Mesenchymal stem cell (in vitro differentiated cells and primary cell): ENCODE measurements at regions not wholly inside any gene's neighbourhood (a gene's known extent, or its start where the extent isn't known, plus 50 kb on each side); places are given as distances from the start of the nearest gene placed in this dataset.

ENCODE experiments used
- DNase-seq: peaks from one replicate; pipeline ENCODE4 v3.0.0-alpha.2; 2013
- H2AFZ ChIP-seq: one replicate; pipeline ENCODE4 v1.6.1; 2013; ENCODE audit warnings: low read depth, mild to moderate bottlenecking, control low read depth, inconsistent platforms, low read length, moderate library complexity
- H2AK5ac ChIP-seq: 2 replicates; pipeline ENCODE4 v1.6.1; 2013; ENCODE audit warnings: low read length, moderate library complexity, mild to moderate bottlenecking, inconsistent platforms; ENCODE audit not compliant: severe bottlenecking
- H2BK120ac ChIP-seq: one replicate; pipeline ENCODE4 v1.6.1; 2013; ENCODE audit warnings: low read depth, mild to moderate bottlenecking, inconsistent platforms, low read length, moderate library complexity
- H2BK12ac ChIP-seq, 2 experiments: one replicate each; pipeline ENCODE4 v1.6.1; 2013; ENCODE audit warnings: inconsistent platforms in 2 of 2, low read length in 2 of 2, mild to moderate bottlenecking in 2 of 2, moderate library complexity in 2 of 2, control low read depth in 1 of 2
- H2BK15ac ChIP-seq: one replicate; pipeline ENCODE4 v1.6.1; 2013; ENCODE audit warnings: mild to moderate bottlenecking, low read depth, inconsistent platforms; ENCODE audit not compliant: poor library complexity, severe bottlenecking
- H2BK5ac ChIP-seq: 2 replicates; pipeline ENCODE4 v1.6.1; 2013; ENCODE audit warnings: low read depth, mild to moderate bottlenecking, low read length, control low read depth, inconsistent platforms; ENCODE audit not compliant: poor library complexity, severe bottlenecking
- H3K14ac ChIP-seq, 2 experiments: one replicate each; pipeline ENCODE4 v1.6.1; 2013; ENCODE audit warnings: inconsistent platforms in 2 of 2, low read length in 2 of 2, control low read depth in 1 of 2, mild to moderate bottlenecking in 1 of 2, moderate library complexity in 1 of 2
- H3K18ac ChIP-seq, 2 experiments: one replicate each; pipeline ENCODE4 v1.6.1; 2013; ENCODE audit warnings: inconsistent platforms in 2 of 2, low read length in 2 of 2, control low read depth in 1 of 2, low read depth in 1 of 2, mild to moderate bottlenecking in 1 of 2
- H3K23ac ChIP-seq, 2 experiments: one replicate each; pipeline ENCODE4 v1.6.1; 2013; ENCODE audit warnings: inconsistent platforms in 2 of 2, low read length in 2 of 2, mild to moderate bottlenecking in 2 of 2, moderate library complexity in 2 of 2, control low read depth in 1 of 2
- H3K27ac ChIP-seq: 2 replicates; pipeline ENCODE4 v1.5.1; 2013; ENCODE audit warnings: mild to moderate bottlenecking, moderate library complexity, low read length, control low read depth, inconsistent platforms; ENCODE audit not compliant: poor library complexity, severe bottlenecking
- H3K27me3 ChIP-seq, 2 experiments: 2 replicates each; pipeline versions ENCODE4 v1.6.1 to v1.7.0; 2013; ENCODE audit warnings: low read length in 2 of 2, mild to moderate bottlenecking in 2 of 2, moderate library complexity in 2 of 2, control low read depth in 1 of 2, inconsistent platforms in 1 of 2; ENCODE audit not compliant: control insufficient read depth in 1 of 2, insufficient read depth in 1 of 2
- H3K36me3 ChIP-seq, 2 experiments: 2 replicates each; pipeline versions ENCODE4 v1.6.1 to v1.7.0; 2013; ENCODE audit warnings: low read length in 2 of 2, control low read depth in 1 of 2, inconsistent platforms in 1 of 2, low read depth in 1 of 2, mild to moderate bottlenecking in 1 of 2; ENCODE audit not compliant: insufficient read depth in 2 of 2, control insufficient read depth in 1 of 2
- H3K4ac ChIP-seq, 2 experiments: one replicate each; pipeline ENCODE4 v1.6.1; 2013; ENCODE audit warnings: inconsistent platforms in 2 of 2, low read length in 2 of 2, mild to moderate bottlenecking in 2 of 2, moderate library complexity in 2 of 2, control low read depth in 1 of 2, low read depth in 1 of 2
- H3K4me1 ChIP-seq: 2 replicates; pipeline ENCODE4 v1.6.1; 2013; ENCODE audit warnings: low read depth, low read length, control low read depth; ENCODE audit not compliant: control insufficient read depth, insufficient read depth
- H3K4me2 ChIP-seq: 2 replicates; pipeline ENCODE4 v1.6.1; 2013; ENCODE audit warnings: low read length, mild to moderate bottlenecking, inconsistent platforms; ENCODE audit not compliant: poor library complexity, severe bottlenecking
- H3K4me3 ChIP-seq, 2 experiments: 2 replicates each; pipeline versions ENCODE4 v1.5.1 to v1.7.0; 2013; ENCODE audit warnings: low read length in 2 of 2, mild to moderate bottlenecking in 2 of 2, control low read depth in 1 of 2, low read depth in 1 of 2; ENCODE audit not compliant: insufficient read depth in 1 of 2
- H3K79me1 ChIP-seq: replicated peaks from 2 replicates; pipeline ENCODE4 v1.6.1; 2013; ENCODE audit warnings: mild to moderate bottlenecking, control low read depth, low read length, inconsistent platforms; ENCODE audit not compliant: poor library complexity, severe bottlenecking
- H3K9ac ChIP-seq: 2 replicates; pipeline ENCODE4 v1.7.0; 2013; ENCODE audit warnings: mild to moderate bottlenecking, low read length, moderate library complexity
- H3K9me3 ChIP-seq: 2 replicates; pipeline ENCODE4 v1.7.0; 2013; ENCODE audit warnings: mild to moderate bottlenecking, low read length; ENCODE audit not compliant: control insufficient read depth
- H4K8ac ChIP-seq: one replicate; pipeline ENCODE4 v1.6.1; 2013; ENCODE audit warnings: inconsistent platforms, mild to moderate bottlenecking, low read length, moderate library complexity
- H4K91ac ChIP-seq: one replicate; pipeline ENCODE4 v1.6.1; 2013; ENCODE audit warnings: mild to moderate bottlenecking, low read length, inconsistent platforms
- WGBS: methylation state at CpG from one replicate; pipeline ENCODE4 v1.1.7; 2013; ENCODE audit warnings: mixed read lengths; 5-methylcytosine and 5-hydroxymethylcytosine counted together

- Histone ChIP-seq H3K9ac (no peak overlapping the region), H2AK5ac (no peak overlapping the region), H4K8ac (no peak overlapping the region), H3K23ac (no peak overlapping the region), H3K79me1 (peaks cover 9% of the 10 kb centered on the region), H2BK12ac (no peak overlapping the region), H3K27me3 (no peaks in the 10 kb centered on the region), H2BK120ac (no peak overlapping the region), H3K4me2 (no peak overlapping the region), H3K4me1 (no peaks in the 10 kb centered on the region), H2BK5ac (no peak overlapping the region), H3K36me3 (no peaks in the 10 kb centered on the region), H3K4me3 (no peak overlapping the region), H2AFZ (no peak overlapping the region), H3K18ac (no peak overlapping the region), H4K91ac (no peak overlapping the region), H2BK15ac (no peak overlapping the region), H3K27ac (no peak overlapping the region), H3K4ac (no peak overlapping the region), H3K9me3 (no peaks in the 10 kb centered on the region), H3K14ac (no peak overlapping the region)
- DNase-seq, result no peak
- 100% methylated on average over 1 of the region's 3 CpGs for WGBS
Measured at GRCh38 chr6:77322604-77323003, 140.7 kb downstream of the HTR1B start.

GRCh38 chr6:77318256-77318655 lies 145.0 kb downstream of the HTR1B start:
- Histone ChIP-seq H3K36me3 (no peaks in the 10 kb centered on the region), H3K4me2 (no peak overlapping the region), H3K14ac (no peak overlapping the region), H3K9me3 (no peaks in the 10 kb centered on the region), H2BK12ac (no peak overlapping the region), H3K23ac (no peak overlapping the region), H3K4me3 (no peak overlapping the region), H3K18ac (no peak overlapping the region), H2BK15ac (no peak overlapping the region), H3K9ac (no peak overlapping the region), H3K27me3 (no peaks in the 10 kb centered on the region), H2AK5ac (no peak overlapping the region), H2BK5ac (no peak overlapping the region), H2AFZ (no peak overlapping the region), H3K79me1 (peaks cover 2% of the 10 kb centered on the region), H4K91ac (no peak overlapping the region), H2BK120ac (no peak overlapping the region), H3K27ac (no peak overlapping the region), H3K4ac (no peak overlapping the region), H4K8ac (no peak overlapping the region), H3K4me1 (no peaks in the 10 kb centered on the region)
- DNase-seq, result no peak
- 100% methylated on average over 1 of the region's 1 CpG for WGBS

- Histone ChIP-seq H3K79me1 (peaks cover 2% of the 10 kb centered on the region), H2BK120ac (no peak overlapping the region), H3K14ac (no peak overlapping the region), H3K27me3 (no peaks in the 10 kb centered on the region), H3K4ac (no peak overlapping the region), H3K9ac (no peak overlapping the region), H2AFZ (no peak overlapping the region), H3K4me2 (no peak overlapping the region), H2BK15ac (no peak overlapping the region), H3K9me3 (no peaks in the 10 kb centered on the region), H2BK12ac (no peak overlapping the region), H3K36me3 (no peaks in the 10 kb centered on the region), H3K18ac (no peak overlapping the region), H2BK5ac (no peak overlapping the region), H2AK5ac (no peak overlapping the region), H3K4me1 (no peaks in the 10 kb centered on the region), H3K27ac (no peak overlapping the region), H3K23ac (no peak overlapping the region), H4K91ac (no peak overlapping the region), H4K8ac (no peak overlapping the region), H3K4me3 (no peak overlapping the region)
- 100% methylated on average over 1 of the region's 1 CpG for WGBS
- no peak for DNase-seq
Measured at GRCh38 chr6:77313595-77313994, 149.7 kb downstream of the HTR1B start.

GRCh38 chr6:77299931-77300330 lies 163.4 kb downstream of the HTR1B start:
- WGBS, result no CpG with 5 or more reads among the region's 1 CpG
- DNase-seq, result no peak
- Histone ChIP-seq H3K4ac (no peak overlapping the region), H2BK15ac (no peak overlapping the region), H2BK5ac (no peak overlapping the region), H3K9me3 (no peaks in the 10 kb centered on the region), H3K23ac (no peak overlapping the region), H3K4me2 (no peak overlapping the region), H3K4me3 (no peak overlapping the region), H3K27ac (no peak overlapping the region), H2AK5ac (no peak overlapping the region), H3K4me1 (no peaks in the 10 kb centered on the region), H2BK12ac (no peak overlapping the region), H3K14ac (no peak overlapping the region), H2AFZ (no peak overlapping the region), H3K27me3 (no peaks in the 10 kb centered on the region), H3K9ac (no peak overlapping the region), H4K8ac (no peak overlapping the region), H3K79me1 (no peaks in the 10 kb centered on the region), H2BK120ac (no peak overlapping the region), H4K91ac (no peak overlapping the region), H3K36me3 (no peaks in the 10 kb centered on the region), H3K18ac (no peak overlapping the region)
